ENCODE measurements at regions not wholly inside any gene's neighbourhood (a gene's known extent, or its start where the extent isn't known, plus 50 kb on each side); places are given as distances from the start of the nearest gene placed in this dataset.

DNA sequence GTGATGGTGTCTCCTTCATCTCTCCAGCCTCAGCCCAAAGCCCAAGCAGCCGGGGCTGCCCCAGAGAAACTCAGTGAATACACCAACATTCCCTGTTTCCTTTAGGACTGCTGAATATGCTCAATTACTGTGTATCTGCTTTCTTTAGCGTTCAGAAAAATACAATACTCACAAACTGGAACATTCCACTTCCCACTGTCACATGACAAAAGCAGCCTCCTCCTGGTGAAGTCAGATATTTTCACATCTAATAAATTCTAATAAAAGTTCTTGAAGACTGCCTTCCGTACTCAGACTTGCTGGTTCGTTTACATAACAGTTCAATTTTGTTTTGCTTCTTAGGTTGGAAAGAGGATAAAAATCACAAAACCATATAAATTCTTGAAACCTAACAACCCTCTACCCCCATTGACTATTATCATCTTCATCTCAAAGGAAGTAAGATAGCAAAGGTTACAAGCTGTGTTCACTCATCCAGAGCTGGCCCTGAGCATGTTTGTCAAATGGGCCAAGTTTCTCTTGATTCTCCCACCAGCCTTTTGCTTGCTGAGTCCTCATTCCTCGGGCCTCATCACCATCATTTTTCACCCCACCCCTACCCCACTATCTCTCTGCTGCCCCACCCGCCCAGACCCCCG, 190.8 kb upstream of the HNRNPA3 start:
- TF ChIP-seq, protein P1, sequence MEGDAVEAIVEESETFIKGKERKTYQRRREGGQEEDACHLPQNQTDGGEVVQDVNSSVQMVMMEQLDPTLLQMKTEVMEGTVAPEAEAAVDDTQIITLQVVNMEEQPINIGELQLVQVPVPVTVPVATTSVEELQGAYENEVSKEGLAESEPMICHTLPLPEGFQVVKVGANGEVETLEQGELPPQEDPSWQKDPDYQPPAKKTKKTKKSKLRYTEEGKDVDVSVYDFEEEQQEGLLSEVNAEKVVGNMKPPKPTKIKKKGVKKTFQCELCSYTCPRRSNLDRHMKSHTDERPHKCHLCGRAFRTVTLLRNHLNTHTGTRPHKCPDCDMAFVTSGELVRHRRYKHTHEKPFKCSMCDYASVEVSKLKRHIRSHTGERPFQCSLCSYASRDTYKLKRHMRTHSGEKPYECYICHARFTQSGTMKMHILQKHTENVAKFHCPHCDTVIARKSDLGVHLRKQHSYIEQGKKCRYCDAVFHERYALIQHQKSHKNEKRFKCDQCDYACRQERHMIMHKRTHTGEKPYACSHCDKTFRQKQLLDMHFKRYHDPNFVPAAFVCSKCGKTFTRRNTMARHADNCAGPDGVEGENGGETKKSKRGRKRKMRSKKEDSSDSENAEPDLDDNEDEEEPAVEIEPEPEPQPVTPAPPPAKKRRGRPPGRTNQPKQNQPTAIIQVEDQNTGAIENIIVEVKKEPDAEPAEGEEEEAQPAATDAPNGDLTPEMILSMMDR (IDR thresholded peaks at IDR 0.05) = no peak
- TF ChIP-seq POLR2AphosphoS5 (IDR thresholded peaks at IDR 0.05; ENCODE audit: low read depth, low read length) (no peak), SIN3A (IDR thresholded peaks at IDR 0.05; ENCODE audit: borderline replicate concordance, insufficient read depth, low read depth, low read length) (no peak)
- TF ChIP-seq, protein P2, sequence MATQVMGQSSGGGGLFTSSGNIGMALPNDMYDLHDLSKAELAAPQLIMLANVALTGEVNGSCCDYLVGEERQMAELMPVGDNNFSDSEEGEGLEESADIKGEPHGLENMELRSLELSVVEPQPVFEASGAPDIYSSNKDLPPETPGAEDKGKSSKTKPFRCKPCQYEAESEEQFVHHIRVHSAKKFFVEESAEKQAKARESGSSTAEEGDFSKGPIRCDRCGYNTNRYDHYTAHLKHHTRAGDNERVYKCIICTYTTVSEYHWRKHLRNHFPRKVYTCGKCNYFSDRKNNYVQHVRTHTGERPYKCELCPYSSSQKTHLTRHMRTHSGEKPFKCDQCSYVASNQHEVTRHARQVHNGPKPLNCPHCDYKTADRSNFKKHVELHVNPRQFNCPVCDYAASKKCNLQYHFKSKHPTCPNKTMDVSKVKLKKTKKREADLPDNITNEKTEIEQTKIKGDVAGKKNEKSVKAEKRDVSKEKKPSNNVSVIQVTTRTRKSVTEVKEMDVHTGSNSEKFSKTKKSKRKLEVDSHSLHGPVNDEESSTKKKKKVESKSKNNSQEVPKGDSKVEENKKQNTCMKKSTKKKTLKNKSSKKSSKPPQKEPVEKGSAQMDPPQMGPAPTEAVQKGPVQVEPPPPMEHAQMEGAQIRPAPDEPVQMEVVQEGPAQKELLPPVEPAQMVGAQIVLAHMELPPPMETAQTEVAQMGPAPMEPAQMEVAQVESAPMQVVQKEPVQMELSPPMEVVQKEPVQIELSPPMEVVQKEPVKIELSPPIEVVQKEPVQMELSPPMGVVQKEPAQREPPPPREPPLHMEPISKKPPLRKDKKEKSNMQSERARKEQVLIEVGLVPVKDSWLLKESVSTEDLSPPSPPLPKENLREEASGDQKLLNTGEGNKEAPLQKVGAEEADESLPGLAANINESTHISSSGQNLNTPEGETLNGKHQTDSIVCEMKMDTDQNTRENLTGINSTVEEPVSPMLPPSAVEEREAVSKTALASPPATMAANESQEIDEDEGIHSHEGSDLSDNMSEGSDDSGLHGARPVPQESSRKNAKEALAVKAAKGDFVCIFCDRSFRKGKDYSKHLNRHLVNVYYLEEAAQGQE (IDR thresholded peaks at IDR 0.05; ENCODE audit: insufficient read depth in 1 of 2, low read depth in 2 of 2, low read length in 1 of 2) = no peak
